HG03060 (cell line): ENCODE measurements at regions not wholly inside any gene's neighbourhood (a gene's known extent, or its start where the extent isn't known, plus 50 kb on each side); places are given as distances from the start of the nearest gene placed in this dataset.

Source experiments
- ATAC-seq: cut with Tn5 transposase; IDR thresholded peaks from one replicate; pipeline ENCODE4 v1.9.1; 2021; ENCODE audit warnings: low read depth, moderate number of reproducible peaks; ENCODE audit not compliant: unreplicated experiment

DNA sequence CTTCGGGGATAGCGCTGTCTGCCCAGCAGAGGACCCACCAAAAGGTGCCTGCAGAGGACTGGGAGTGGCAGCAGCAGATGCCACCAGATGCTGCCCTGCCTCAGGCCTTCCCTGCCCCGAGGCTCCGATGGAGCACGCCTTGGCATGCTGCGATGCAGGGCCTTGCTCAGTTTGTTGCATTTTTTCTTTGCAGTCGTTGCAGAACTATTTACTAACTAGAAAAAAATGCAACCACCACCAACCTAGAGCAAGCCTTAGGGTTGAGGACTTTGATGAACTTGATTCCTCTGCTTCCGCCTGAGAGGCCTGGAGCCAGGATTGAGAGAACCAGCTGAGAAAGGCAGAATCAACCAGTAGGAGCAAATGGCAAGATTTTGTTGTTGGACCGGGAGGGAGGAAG is 585.6 kb upstream of the MKI67 start:
- ATAC-seq, result no peak

DNA sequence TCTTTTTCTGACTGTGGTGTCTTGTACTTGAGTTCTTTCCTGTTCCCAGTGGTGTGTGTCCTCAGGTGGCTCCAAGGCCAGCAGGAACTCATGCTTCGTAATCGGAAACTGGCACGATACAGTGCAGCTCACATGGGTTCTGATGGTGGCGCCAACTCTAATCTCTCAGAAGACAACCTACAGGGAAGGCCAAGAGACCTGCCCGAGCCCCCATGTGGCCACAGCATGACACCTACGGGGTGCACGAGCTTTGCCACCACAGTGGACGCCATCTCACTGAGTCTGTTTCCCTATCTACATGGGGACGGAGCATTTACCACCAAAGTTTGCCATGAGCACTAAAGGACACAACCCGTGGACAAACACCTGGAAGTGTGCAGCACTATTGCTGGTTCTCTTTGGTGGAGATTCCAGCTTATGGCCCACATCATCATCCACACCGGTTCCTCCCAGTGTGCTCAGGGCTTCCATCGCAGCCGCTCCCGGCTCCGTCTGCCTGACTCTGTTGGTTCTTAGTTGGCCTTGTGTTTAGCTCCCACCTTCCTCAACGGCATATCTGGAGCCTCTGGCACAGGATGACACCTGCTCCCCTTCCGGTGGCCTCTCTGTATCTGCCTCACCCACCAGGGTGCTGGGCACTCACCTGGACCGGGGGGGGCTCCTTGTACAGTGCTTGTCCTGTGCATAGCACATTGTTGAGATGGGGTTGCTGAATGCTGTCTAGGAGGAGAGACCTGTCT is 586.6 kb upstream of the MKI67 start:
- ATAC-seq, result no peak

DNA sequence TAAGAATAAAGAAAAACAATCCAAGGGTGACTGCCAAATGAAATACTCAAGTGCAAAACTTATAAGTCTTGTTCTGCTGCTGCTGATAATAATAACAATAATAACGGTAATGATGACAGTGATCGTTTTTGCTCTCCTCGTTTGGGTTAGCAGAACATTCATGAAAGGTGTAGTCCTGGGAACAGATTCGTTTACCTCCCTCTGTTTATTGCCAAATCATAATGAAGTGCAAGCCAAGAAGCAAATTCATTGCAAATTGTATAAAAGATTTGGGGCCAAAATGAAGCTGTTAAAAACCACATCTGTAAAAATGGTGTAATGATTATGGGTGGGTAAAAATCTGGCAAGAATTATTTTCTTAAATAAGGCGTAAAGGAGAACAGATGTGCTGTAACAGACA is 587.2 kb upstream of the MKI67 start:
- ATAC-seq, result no peak

DNA sequence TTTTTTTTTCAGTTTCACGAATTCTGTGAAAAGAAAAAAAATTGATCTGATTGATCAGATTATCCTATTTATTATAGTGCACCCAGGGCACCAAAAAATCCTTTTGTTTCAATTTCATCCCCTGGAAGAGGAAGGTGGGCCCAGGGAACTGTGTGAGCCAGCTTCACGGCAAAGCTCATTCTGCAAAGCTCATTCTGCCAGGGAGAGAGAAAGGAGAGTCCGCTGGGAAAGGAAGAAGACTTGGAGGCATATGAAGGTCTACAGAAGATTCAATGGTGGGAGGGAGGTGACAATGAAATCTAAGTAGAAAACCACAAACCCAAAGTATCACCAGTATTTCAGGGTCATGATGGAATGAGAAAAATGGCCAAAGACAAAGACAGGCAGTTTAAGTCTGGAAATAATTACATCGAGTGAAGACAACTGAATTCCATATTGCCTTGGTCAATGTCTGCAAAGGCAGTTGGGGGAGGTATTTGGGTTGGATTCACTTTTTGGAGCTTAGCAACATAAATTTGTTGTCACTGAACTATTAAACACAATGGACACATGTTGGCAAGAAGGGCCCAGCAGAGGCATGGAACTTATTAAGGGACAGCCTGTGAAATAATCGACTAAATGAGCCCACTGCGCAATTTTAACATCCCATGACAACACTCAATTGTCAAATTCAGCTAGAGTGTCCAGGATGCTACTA is 587.8 kb upstream of the MKI67 start:
- no peak for ATAC-seq

DNA sequence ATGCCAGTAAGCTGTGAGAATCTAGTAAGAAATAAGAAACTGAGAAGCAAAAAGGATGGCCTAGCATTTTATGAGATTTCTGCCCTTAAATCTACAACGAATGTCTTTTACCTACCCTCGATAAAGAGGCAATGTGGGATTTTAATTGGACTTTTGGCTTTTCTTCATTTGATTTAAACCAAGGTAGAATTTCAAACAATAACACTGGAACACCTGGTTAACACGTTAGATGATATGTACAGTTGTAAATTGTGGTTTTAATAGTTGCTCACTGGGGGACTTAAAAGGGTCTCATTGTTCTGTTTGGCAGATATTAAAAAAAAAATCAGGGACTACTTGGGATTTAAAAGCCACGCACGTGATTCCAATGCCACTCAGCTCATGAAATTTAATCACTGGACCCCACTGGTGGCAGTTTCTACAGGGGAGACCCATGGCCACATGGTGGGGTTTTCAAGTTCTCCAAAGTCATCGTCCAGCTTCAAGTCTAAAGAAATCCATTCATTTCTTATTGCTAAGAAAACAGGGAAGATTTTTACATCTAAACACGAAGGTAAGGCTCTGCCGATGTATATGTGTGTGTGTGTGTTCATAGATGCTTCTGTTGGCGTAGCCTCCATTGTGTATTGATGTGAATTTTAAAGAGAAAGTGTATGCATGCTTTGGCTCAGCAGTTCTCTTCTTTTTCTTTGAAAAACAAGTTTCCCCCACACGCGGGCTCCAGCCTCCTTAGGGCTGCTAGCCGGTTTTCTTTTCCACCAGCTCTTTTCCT is 588.6 kb upstream of the MKI67 start:
- no peak for ATAC-seq

DNA sequence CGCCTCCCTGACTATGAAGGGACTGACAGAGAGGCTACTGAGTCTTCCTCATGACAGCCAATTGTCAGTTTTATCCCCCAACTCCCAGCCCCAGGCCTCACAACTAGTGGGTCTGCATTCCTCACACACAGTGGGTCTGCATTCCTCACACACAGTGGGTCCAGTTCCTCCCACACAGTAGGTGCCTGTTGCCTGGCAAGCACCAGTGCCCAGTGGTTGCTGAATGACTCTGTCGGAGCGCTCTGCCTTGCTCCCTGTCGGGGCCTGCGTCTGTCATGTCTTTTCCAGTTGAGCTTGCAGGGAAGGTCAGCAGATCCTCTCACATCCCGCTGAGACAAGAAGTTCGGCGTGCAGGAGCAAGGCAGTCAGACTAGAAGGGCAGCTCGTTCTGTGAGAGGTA is 590.0 kb upstream of the MKI67 start:
- ATAC-seq, result no peak

GRCh38 chr10:128721963-128722445 is 595.8 kb upstream of the MKI67 start:
- ATAC-seq, result no peak

- no peak for ATAC-seq
Measured at GRCh38 chr10:128722947-128723346, 596.7 kb upstream of the MKI67 start.

DNA sequence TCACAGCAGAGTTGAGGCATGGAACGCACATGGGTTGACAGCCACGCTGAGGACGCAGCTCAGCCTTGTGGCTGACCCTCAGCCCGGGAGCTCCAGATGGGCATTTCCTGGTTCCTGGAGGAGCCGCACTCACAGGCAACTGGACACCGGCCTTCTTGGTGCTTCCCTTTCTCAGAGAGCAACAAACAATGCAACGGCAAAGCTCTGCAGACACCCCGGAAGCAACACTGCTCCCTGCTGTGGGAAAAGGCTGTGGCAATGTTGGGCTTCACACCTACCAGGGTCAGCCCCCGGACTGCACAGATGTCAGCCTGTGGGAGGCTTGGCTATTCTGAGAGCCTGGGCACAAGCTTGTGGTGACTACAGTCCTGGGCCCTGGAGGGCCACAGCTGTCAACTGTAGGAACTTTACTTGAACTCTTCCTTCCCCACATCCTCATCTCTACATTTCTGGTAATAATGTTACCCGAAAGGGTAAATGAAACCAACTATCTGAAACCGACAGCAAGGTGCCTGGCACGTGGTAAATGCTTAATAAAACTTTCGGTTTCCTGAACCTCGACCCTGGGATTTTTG is 597.5 kb upstream of the MKI67 start:
- ATAC-seq, result no peak

DNA sequence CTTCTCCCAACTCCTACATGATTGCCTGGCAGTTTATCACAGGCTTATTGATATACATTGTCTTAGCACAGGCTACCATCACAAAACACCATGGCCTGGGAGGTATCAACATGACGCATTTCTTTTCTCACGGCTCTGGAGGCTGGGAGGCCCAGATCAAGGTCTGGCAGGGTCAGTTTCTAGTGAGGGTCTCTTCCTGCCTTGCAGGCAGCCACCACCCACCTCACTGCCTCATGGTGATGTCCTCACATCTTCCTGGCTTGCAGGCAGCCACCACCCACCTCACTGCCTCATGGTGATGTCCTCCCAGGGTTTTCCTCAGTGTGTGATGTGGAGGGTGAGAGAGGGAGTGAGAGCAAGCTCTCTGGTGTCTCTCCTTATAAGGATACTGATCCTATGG is 599.3 kb upstream of the MKI67 start:
- ATAC-seq, result no peak

GRCh38 chr10:128727114-128727513 is 600.9 kb upstream of the MKI67 start:
- no peak for ATAC-seq

- no peak for ATAC-seq
Measured at GRCh38 chr10:128729910-128730420, 603.7 kb upstream of the MKI67 start.

GRCh38 chr10:128730922-128731321 is 604.7 kb upstream of the MKI67 start:
- no peak for ATAC-seq

- no peak for ATAC-seq
Measured at GRCh38 chr10:128734161-128734560, 607.9 kb upstream of the MKI67 start.

DNA sequence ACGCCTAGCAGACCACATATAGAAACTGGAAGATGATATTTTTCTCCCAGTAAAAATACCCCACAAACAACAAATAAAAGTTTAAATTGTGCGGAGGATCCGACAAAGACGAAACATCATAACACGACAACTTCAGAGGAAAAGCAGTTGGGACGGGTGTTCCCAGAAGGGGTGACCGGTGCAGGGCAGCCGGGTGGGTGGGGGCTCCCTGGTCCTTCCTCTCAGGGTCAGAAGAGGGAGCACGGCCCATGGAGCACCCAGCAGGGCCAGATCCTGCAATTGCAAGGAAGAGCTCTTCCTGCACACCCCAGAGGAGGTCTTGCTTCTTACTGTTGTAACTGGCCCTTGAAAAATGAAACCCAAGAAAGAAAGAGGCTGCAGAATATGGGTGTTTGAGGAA is 608.5 kb upstream of the MKI67 start:
- ATAC-seq, result no peak

GRCh38 chr10:128735996-128736395 is 609.8 kb upstream of the MKI67 start:
- no peak for ATAC-seq

- no peak for ATAC-seq
Measured at GRCh38 chr10:128738386-128738915, 612.2 kb upstream of the MKI67 start.

GRCh38 chr10:128739930-128740329 is 613.7 kb upstream of the MKI67 start:
- no peak for ATAC-seq

GRCh38 chr10:128741180-128741579 is 615.0 kb upstream of the MKI67 start:
- ATAC-seq, result no peak

GRCh38 chr10:128741680-128742079 is 615.5 kb upstream of the MKI67 start:
- ATAC-seq, result no peak

DNA sequence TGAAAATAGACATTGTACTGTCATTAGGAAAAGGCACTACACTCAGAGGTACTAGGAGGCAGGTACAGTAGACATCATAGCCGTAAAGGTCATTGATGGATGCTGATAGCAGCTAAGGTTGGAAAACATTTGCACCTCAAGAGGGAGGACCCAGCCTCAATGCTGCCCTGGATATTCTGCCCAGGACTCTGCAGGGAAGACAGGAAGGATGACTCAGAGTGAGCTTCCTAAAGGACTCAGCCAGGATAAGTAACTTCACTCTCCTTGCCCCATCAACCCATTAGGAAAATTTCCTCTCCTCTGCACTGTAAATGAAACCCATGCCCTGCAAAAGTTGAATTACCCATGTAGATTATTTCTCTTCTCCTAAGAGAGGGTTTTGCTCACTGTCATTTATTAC is 617.9 kb upstream of the MKI67 start:
- no peak for ATAC-seq
